Ishikawa (cell line): ENCODE measurements at regions not wholly inside any gene's neighbourhood (a gene's known extent, or its start where the extent isn't known, plus 50 kb on each side); places are given as distances from the start of the nearest gene placed in this dataset.

Source experiments
- CEBPB ChIP-seq: IDR thresholded peaks from 2 replicates; pipeline ENCODE4 v1.6.1; 2012
- CREB1 ChIP-seq: IDR thresholded peaks from 2 replicates; pipeline ENCODE4 v1.6.1; 2012; ENCODE audit warnings: low read depth
- EGR1 ChIP-seq: IDR thresholded peaks from 2 replicates; pipeline ENCODE4 v1.6.1; 2012
- EP300 ChIP-seq: IDR thresholded peaks from 2 replicates; pipeline ENCODE4 v1.6.1; 2012; ENCODE audit warnings: borderline replicate concordance
- FOXM1 ChIP-seq: IDR thresholded peaks from 2 replicates; pipeline ENCODE4 v1.6.1; 2012; ENCODE audit warnings: low read depth, borderline replicate concordance
- NFIC ChIP-seq: IDR thresholded peaks from 2 replicates; pipeline ENCODE4 v1.6.1; 2012
- RAD21 ChIP-seq: IDR thresholded peaks from 2 replicates; pipeline ENCODE4 v1.6.1; 2012; ENCODE audit warnings: low read depth
- TAF1 ChIP-seq: IDR thresholded peaks from 2 replicates; pipeline ENCODE4 v1.6.1; 2012; ENCODE audit warnings: low read depth, mild to moderate bottlenecking
- TCF12 ChIP-seq: IDR thresholded peaks from 2 replicates; pipeline ENCODE4 v1.6.1; 2012; ENCODE audit warnings: low read depth
- TEAD4 ChIP-seq: IDR thresholded peaks from 2 replicates; pipeline ENCODE4 v1.6.1; 2012
- YY1 ChIP-seq: IDR thresholded peaks from 2 replicates; pipeline ENCODE4 v1.6.1; 2012; ENCODE audit warnings: low read depth
- ZBTB7A ChIP-seq: IDR thresholded peaks from 2 replicates; pipeline ENCODE4 v1.6.1; 2012; ENCODE audit warnings: low read depth
- TF ChIP-seq, protein P1 (sequence below): IDR thresholded peaks from 2 replicates; pipeline ENCODE4 v1.6.1; 2012
- TF ChIP-seq, protein P2 (sequence below): IDR thresholded peaks from 2 replicates; pipeline ENCODE4 v1.6.1; 2012
- TF ChIP-seq, protein P3 (sequence below): IDR thresholded peaks from 2 replicates; pipeline ENCODE4 v1.6.1; 2012; ENCODE audit warnings: low read depth, mild to moderate bottlenecking

DNA sequence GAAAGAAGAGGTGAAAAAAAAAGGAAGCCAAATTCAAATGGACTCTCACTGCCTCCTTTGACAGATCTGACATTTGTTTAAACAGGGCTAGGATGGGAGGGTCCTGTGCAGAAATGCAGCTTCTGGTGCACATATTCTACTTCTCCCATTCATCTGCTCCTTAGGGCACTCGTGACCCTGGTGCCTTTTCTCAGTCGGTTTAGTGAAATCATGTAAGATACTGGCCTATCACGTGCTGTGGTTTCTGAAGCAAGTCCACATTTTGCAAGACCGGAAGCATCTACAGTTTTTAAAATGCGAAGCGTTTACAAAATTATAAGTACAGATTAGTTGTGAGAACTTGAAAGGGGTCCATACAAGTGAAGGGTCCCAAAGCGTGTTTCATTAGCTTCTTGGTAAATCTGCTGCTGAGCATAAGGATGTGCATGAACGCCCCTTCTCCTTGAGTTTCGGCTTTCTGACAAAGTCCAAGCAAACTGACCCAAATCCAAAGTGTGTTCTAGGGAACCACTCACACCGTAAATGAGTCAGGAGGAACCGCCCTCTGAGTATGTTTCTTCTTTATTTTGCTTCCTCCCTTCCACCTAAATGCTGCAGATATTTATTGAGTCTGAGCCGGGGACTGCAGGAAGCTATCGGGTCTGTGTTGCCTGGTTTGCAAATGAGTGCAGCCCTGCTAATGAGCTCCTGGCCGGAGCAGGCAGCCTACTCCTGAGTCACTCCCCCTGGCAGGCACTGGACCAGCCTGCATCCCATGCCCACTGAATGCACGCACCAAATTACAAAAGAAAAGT, 323.8 kb upstream of the JARID2 start:
- TF ChIP-seq CREB1 (no peak), EP300 (no peak), TCF12 (no peak), TAF1 (no peak), NFIC (no peak), FOXM1 (no peak), CEBPB (no peak), YY1 (no peak), ZBTB7A (no peak), RAD21 (no peak), EGR1 (no peak)
- TF ChIP-seq, protein P1, sequence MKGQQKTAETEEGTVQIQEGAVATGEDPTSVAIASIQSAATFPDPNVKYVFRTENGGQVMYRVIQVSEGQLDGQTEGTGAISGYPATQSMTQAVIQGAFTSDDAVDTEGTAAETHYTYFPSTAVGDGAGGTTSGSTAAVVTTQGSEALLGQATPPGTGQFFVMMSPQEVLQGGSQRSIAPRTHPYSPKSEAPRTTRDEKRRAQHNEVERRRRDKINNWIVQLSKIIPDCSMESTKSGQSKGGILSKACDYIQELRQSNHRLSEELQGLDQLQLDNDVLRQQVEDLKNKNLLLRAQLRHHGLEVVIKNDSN = no peak
- TF ChIP-seq, protein P2, sequence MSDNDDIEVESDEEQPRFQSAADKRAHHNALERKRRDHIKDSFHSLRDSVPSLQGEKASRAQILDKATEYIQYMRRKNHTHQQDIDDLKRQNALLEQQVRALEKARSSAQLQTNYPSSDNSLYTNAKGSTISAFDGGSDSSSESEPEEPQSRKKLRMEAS = no peak

DNA sequence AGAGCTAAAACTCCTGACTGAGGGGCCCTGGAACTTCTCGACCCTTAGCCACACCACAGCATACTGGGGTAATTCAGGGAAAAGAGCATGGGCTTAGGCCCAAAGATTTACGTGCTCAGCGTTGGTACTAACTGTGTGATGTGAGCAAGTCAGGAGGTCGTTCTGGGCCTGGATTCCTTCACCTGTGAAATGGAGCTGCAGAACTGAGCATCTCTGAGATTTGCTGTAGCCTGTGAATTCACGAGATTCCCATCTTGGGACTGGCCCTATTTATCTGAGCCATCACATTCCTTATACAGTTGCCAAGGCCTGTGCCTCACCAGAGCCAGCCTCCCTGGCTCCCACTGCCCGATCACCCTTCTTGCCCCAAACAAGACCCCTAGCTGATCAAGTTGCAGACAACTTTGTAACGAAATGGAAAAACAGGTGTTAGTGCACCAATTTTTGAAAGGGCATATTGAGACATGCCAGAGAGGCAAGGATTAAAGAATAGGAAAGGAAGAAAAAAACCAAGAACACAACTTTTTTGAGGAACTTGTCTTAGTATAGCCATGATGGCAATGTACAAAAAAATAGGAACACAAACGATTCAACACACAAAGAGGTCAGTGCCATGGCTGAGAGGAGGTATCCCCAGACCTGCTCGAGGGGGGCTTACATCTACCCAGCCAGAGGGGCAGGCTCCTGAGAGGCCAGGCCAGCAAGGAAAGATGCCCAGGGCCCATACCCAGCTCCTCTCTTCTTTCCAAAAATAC, 323.0 kb upstream of the JARID2 start:
- TF ChIP-seq, protein P2 = no peak
- TF ChIP-seq, protein P1 = no peak
- TF ChIP-seq RAD21 = no peak
- TF ChIP-seq ZBTB7A = no peak
- no peak for TF ChIP-seq FOXM1
- no peak for TF ChIP-seq CEBPB
- no peak for TF ChIP-seq CREB1
- no peak for TF ChIP-seq YY1
- TF ChIP-seq TCF12 = no peak
- TF ChIP-seq EGR1 = no peak
- TF ChIP-seq TEAD4 = no peak
- TF ChIP-seq, protein P3, sequence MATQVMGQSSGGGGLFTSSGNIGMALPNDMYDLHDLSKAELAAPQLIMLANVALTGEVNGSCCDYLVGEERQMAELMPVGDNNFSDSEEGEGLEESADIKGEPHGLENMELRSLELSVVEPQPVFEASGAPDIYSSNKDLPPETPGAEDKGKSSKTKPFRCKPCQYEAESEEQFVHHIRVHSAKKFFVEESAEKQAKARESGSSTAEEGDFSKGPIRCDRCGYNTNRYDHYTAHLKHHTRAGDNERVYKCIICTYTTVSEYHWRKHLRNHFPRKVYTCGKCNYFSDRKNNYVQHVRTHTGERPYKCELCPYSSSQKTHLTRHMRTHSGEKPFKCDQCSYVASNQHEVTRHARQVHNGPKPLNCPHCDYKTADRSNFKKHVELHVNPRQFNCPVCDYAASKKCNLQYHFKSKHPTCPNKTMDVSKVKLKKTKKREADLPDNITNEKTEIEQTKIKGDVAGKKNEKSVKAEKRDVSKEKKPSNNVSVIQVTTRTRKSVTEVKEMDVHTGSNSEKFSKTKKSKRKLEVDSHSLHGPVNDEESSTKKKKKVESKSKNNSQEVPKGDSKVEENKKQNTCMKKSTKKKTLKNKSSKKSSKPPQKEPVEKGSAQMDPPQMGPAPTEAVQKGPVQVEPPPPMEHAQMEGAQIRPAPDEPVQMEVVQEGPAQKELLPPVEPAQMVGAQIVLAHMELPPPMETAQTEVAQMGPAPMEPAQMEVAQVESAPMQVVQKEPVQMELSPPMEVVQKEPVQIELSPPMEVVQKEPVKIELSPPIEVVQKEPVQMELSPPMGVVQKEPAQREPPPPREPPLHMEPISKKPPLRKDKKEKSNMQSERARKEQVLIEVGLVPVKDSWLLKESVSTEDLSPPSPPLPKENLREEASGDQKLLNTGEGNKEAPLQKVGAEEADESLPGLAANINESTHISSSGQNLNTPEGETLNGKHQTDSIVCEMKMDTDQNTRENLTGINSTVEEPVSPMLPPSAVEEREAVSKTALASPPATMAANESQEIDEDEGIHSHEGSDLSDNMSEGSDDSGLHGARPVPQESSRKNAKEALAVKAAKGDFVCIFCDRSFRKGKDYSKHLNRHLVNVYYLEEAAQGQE = no peak
- TF ChIP-seq TAF1 = no peak
- no peak for TF ChIP-seq NFIC
- TF ChIP-seq EP300 = no peak

DNA sequence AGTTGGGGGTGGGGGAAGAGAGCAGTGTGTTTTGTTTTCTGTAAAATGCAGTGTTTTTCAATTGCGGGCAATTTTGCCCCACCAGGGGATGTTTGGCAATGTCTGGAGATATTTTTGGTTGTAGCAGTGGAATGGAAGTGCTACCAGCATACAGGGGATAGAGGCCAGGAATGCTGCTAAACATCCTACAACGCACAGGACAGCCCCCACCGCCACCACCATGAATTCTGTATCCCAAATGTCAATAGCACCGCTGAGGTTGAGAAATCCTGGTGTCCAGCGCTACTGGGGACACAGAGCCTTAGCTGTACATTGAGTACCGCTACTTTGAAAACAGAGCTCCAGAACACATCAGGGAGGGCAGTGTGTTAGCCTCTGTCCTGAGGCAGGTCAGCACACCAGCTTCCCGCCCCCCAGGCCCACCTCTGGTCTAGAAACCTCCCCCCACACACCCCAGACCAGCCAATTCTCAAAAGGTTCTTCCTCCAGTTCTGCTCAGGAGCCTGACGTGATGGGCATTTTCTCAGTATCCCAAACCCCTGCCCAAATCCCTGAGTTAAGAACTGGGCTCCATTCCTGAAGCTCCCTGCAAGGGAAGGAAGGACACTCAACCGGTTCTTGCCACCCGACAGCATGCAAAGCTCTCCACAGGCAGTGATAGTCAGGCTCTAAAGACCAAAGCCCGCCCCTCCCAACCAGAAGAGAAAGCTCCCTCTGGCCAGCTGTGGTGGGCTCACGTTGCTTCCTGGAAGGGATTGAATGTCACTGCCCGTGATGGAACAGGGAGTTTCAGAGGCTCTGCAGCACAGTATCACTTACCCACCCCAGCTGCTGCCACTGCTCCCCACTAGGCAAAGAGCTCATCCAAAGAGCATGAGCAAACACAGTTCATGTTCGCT, 321.5 kb upstream of the JARID2 start:
- no peak for TF ChIP-seq FOXM1
- no peak for TF ChIP-seq EP300

DNA sequence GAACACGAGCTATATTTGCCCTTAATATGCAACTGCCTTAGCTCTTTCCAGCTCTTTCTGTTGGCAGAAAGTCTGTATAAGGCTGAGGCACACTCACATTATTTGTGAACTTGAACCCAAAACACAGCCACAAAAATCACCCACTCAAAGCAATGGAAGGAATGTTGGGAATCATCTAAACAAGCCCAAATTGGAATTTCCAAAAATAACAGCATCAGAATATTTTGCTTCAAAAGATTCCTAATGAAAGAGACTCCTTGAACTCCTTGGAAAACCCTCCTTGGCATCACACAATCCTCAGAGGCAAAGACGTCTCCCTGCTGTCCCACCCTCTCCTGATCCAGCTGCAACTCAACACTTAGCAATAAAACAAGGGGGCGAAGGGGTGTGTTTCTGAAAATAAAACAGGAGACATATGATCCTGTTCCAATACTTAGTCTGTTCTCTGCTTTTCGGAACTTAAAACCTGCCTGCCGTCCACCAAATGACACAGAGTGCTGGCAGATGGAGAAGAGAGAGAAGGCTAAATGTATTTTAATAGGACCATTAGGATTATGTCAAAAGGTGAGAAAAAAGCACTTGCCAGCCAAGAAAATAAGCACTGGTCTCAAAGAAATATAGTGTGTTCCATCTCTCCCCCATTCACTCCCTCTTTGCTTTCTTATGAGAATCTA, 320.7 kb upstream of the JARID2 start:
- TF ChIP-seq NFIC (no peak), CREB1 (no peak), ZBTB7A (no peak), CEBPB (no peak), RAD21 (no peak), FOXM1 (no peak), EP300 (no peak), TAF1 (no peak), YY1 (no peak)
- TF ChIP-seq, protein P3 = no peak

DNA sequence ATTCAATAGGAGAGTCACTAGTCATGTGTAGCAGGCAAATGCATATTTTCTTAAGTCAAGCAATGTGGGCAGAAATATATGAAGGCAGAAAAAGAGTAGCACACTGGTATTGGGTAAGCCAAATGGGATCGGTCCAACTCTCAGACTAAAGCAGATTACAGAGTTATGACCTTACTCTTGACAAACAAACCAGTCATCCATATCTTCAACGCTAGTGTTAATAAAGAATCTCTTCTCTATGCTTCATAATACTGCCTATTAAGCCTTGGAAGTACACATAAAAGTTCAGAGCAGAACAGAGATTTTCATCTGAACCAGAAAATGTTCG, 320.2 kb upstream of the JARID2 start:
- TF ChIP-seq FOXM1 = no peak
- no peak for TF ChIP-seq CREB1
- no peak for TF ChIP-seq EP300
- TF ChIP-seq, protein P1 = no peak
- TF ChIP-seq CEBPB = no peak
- TF ChIP-seq, protein P3 = no peak
- no peak for TF ChIP-seq YY1
- no peak for TF ChIP-seq ZBTB7A
- TF ChIP-seq, protein P2 = no peak
- no peak for TF ChIP-seq TCF12
- no peak for TF ChIP-seq RAD21
- TF ChIP-seq EGR1 = no peak
- no peak for TF ChIP-seq TAF1
- TF ChIP-seq TEAD4 = no peak
- no peak for TF ChIP-seq NFIC
